ENCODE measurements at regions not wholly inside any gene's neighbourhood (a gene's known extent, or its start where the extent isn't known, plus 50 kb on each side); places are given as distances from the start of the nearest gene placed in this dataset.

DNA sequence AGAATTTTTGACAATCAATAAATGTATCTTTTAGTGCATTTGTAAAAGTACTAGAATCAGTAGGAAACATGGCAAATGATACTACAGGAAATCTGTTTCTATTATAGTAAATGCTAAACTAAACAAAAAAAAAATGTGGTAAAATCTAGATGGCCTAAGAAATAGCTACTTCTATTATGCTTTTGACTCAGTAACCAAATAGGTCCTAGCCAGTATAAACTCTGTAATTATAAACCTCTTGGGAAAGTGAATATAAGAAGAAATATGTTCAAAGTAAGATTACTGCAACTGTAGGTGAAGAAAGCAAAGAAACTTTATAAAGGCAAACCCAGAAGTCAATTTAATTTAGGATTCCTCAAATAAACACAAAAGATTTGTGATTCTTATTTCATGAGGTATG, 581.2 kb downstream of the LRFN5 start:
- TF ChIP-seq PATZ1 (CRISPR knock-in tag; IDR thresholded peaks at IDR 0.05; ENCODE audit: borderline replicate concordance) (no peak), OSR1 (CRISPR knock-in tag; IDR thresholded peaks at IDR 0.05) (no peak), CSRNP3 (CRISPR knock-in tag; IDR thresholded peaks at IDR 0.05) (no peak), ARNTL (CRISPR knock-in tag; IDR thresholded peaks at IDR 0.05; ENCODE audit: borderline replicate concordance, low read depth) (no peak), ZNF565 (CRISPR knock-in tag; conservative IDR thresholded peaks at IDR 0.05; ENCODE audit: low read depth) (no peak), ISL1 (CRISPR knock-in tag; IDR thresholded peaks at IDR 0.05) (no peak), ZNF8 (CRISPR knock-in tag; IDR thresholded peaks at IDR 0.05) (no peak), PPARA (CRISPR knock-in tag; IDR thresholded peaks at IDR 0.05; ENCODE audit: borderline replicate concordance) (no peak), CSDC2 (CRISPR knock-in tag; IDR thresholded peaks at IDR 0.05) (no peak), SNAI2 (CRISPR knock-in tag; IDR thresholded peaks at IDR 0.05) (no peak), BACH2 (CRISPR knock-in tag; IDR thresholded peaks at IDR 0.05; ENCODE audit: borderline replicate concordance) (no peak), ZC3H10 (CRISPR knock-in tag; IDR thresholded peaks at IDR 0.05) (no peak), ZNF70 (CRISPR knock-in tag; IDR thresholded peaks at IDR 0.05) (no peak), TCF4 (CRISPR knock-in tag; IDR thresholded peaks at IDR 0.05; ENCODE audit: borderline replicate concordance) (no peak), CREB5 (CRISPR knock-in tag; IDR thresholded peaks at IDR 0.05; ENCODE audit: low read depth) (no peak), ESRRG (CRISPR knock-in tag; IDR thresholded peaks at IDR 0.05) (no peak)
- TF ChIP-seq, protein P1, sequence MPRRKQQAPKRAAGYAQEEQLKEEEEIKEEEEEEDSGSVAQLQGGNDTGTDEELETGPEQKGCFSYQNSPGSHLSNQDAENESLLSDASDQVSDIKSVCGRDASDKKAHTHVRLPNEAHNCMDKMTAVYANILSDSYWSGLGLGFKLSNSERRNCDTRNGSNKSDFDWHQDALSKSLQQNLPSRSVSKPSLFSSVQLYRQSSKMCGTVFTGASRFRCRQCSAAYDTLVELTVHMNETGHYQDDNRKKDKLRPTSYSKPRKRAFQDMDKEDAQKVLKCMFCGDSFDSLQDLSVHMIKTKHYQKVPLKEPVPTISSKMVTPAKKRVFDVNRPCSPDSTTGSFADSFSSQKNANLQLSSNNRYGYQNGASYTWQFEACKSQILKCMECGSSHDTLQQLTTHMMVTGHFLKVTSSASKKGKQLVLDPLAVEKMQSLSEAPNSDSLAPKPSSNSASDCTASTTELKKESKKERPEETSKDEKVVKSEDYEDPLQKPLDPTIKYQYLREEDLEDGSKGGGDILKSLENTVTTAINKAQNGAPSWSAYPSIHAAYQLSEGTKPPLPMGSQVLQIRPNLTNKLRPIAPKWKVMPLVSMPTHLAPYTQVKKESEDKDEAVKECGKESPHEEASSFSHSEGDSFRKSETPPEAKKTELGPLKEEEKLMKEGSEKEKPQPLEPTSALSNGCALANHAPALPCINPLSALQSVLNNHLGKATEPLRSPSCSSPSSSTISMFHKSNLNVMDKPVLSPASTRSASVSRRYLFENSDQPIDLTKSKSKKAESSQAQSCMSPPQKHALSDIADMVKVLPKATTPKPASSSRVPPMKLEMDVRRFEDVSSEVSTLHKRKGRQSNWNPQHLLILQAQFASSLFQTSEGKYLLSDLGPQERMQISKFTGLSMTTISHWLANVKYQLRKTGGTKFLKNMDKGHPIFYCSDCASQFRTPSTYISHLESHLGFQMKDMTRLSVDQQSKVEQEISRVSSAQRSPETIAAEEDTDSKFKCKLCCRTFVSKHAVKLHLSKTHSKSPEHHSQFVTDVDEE (CRISPR knock-in tag; IDR thresholded peaks at IDR 0.05), result no peak

GRCh38 chr14:42185718-42186117, 579.0 kb downstream of the LRFN5 start:
- no peak for TF ChIP-seq BACH2 (CRISPR knock-in tag; IDR thresholded peaks at IDR 0.05; ENCODE audit: borderline replicate concordance)
- no peak for TF ChIP-seq ZFP3 (CRISPR knock-in tag; IDR thresholded peaks at IDR 0.05)
- TF ChIP-seq CSRNP3 (CRISPR knock-in tag; IDR thresholded peaks at IDR 0.05), result no peak
- no peak for TF ChIP-seq CREB5 (CRISPR knock-in tag; IDR thresholded peaks at IDR 0.05; ENCODE audit: low read depth)
- TF ChIP-seq RARB (CRISPR knock-in tag; IDR thresholded peaks at IDR 0.05), result no peak
- TF ChIP-seq TCF4 (CRISPR knock-in tag; IDR thresholded peaks at IDR 0.05; ENCODE audit: borderline replicate concordance), result no peak
- no peak for ATAC-seq

More for the DNA sequence above, 581.2 kb downstream of the LRFN5 start:
- ATAC-seq, result no peak

DNA sequence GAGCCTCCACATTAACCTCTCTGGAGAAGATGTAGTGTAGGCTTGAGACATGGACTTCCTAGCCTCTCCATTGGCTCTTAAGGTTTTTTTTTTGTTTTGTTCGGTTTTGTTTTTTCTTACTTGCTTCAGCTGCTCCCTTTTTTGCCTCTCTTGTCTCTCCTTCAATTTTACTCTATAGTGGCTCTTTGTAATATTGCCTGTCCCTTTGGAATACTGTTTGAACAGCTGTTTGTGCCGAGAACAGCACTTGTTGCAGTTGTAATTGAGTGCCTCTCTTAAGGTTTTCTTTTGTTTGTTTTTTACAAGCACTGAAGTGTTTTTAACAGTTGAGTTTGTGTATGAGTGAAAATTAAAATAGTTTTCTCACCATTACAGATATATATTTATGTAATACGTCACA, 567.7 kb downstream of the LRFN5 start:
- ATAC-seq, result no peak
- TF ChIP-seq ZC3H10 (CRISPR knock-in tag; IDR thresholded peaks at IDR 0.05) (no peak), ZNF70 (CRISPR knock-in tag; IDR thresholded peaks at IDR 0.05) (no peak), OSR1 (CRISPR knock-in tag; IDR thresholded peaks at IDR 0.05) (no peak), TCF4 (CRISPR knock-in tag; IDR thresholded peaks at IDR 0.05; ENCODE audit: borderline replicate concordance) (no peak), BACH2 (CRISPR knock-in tag; IDR thresholded peaks at IDR 0.05; ENCODE audit: borderline replicate concordance) (no peak), CSRNP3 (CRISPR knock-in tag; IDR thresholded peaks at IDR 0.05) (no peak), SNAI2 (CRISPR knock-in tag; IDR thresholded peaks at IDR 0.05) (no peak)
- TF ChIP-seq, protein P2, sequence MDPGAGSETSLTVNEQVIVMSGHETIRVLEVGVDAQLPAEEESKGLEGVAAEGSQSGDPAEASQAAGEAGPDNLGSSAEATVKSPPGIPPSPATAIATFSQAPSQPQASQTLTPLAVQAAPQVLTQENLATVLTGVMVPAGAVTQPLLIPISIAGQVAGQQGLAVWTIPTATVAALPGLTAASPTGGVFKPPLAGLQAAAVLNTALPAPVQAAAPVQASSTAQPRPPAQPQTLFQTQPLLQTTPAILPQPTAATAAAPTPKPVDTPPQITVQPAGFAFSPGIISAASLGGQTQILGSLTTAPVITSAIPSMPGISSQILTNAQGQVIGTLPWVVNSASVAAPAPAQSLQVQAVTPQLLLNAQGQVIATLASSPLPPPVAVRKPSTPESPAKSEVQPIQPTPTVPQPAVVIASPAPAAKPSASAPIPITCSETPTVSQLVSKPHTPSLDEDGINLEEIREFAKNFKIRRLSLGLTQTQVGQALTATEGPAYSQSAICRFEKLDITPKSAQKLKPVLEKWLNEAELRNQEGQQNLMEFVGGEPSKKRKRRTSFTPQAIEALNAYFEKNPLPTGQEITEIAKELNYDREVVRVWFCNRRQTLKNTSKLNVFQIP (CRISPR knock-in tag; IDR thresholded peaks at IDR 0.05; ENCODE audit: borderline replicate concordance, low read depth), result no peak
